Mucosa of descending colon (tissue), 3 donors: ENCODE measurements at regions not wholly inside any gene's neighbourhood (a gene's known extent, or its start where the extent isn't known, plus 50 kb on each side); places are given as distances from the start of the nearest gene placed in this dataset.
A peak's percentile ranks its signal among the peaks of the same experiment; 100 is the strongest.

Experiments used
- ATAC-seq: fragments of 200-7000 bp; cut with Tn5 transposase; one replicate; pipeline ENCODE4 v1.9.1; 2020; ENCODE audit warnings: mild to moderate bottlenecking, moderate library complexity
- DNase-seq, 3 donors: peaks; one replicate each; pipeline ENCODE4 v3.0.0-alpha.2; 2020
- H3K36me3 ChIP-seq: fragments of 200-600 bp; one replicate; pipeline ENCODE4 v1.8.0; 2021; ENCODE audit warnings: low read depth, mild to moderate bottlenecking
- H3K4me1 ChIP-seq: fragments of 200-600 bp; one replicate; pipeline ENCODE4 v1.8.0; 2021; ENCODE audit warnings: low read depth, mild to moderate bottlenecking
- H3K4me3 ChIP-seq: fragments of 200-600 bp; one replicate; pipeline ENCODE4 v1.8.0; 2021; ENCODE audit warnings: mild to moderate bottlenecking
- H3K9me3 ChIP-seq: fragments of 200-600 bp; one replicate; pipeline ENCODE4 v1.8.0; 2021; ENCODE audit warnings: mild to moderate bottlenecking
- intact Hi-C, 2 donors: fragments of 100-400 bp; cut with DNase I in 1 of 2; cut with micrococcal nuclease in 1 of 2; formaldehyde crosslinking; loops; one replicate each; pipeline versions ENCODE4 v1.11.0 to v1.11.1; 2022; cut with DNase I, micrococcal nuclease
- TF ChIP-seq, protein P1 (sequence below): fragments of 200-600 bp; IDR thresholded peaks from one replicate; pipeline ENCODE4 v1.8.0; 2022; ENCODE audit warnings: antibody characterized with exemption, mild to moderate bottlenecking
- donor health status: DM: no; HTN: no; CAD: no; lungs with moderate emphysema.
- donor health status: DM: no; HTN: no; CAD: no.
- donor health status: DM: no; HTN: yes; CAD: no.

DNA sequence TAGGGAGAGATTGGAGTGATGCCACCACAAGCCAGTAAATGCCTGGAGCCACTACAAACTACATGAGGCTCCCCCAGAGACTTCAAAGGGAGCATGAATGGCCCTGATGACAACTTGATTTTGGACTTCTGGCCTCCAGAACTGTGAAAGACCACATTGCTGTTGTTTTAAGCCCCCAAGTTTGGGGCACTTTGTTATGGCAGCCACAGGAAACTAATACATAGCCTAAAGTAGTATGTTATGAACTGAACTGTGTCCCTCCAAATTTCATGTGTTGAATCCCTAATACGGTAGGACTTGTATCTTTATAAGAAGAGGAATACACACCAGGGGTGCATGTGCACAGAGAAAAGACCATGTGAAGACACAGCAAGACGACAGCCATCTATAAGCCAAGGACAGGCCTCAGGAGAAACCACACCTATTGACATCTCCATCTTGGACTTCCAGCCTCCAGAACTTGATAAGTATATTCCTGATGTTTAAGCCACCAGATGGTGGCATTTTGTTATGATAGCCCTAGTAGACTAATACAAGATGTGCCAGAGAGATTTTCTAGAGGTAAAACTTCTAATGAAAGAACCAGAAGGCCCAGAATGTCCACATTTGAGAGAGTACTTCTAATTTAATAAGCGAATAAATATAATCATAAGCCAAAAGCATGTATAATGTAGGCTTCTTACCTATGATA, 127.1 kb upstream of the BMP4 start:
- intact Hi-C loops, result no loop called here
- Histone ChIP-seq H3K9me3 (no peaks in the 10 kb centered on the region), H3K4me1 (no peaks in the 10 kb centered on the region), H3K4me3 (no peak overlapping the region), H3K36me3 (no peaks in the 10 kb centered on the region)
- DNase-seq, result no peak
- TF ChIP-seq, protein P1, sequence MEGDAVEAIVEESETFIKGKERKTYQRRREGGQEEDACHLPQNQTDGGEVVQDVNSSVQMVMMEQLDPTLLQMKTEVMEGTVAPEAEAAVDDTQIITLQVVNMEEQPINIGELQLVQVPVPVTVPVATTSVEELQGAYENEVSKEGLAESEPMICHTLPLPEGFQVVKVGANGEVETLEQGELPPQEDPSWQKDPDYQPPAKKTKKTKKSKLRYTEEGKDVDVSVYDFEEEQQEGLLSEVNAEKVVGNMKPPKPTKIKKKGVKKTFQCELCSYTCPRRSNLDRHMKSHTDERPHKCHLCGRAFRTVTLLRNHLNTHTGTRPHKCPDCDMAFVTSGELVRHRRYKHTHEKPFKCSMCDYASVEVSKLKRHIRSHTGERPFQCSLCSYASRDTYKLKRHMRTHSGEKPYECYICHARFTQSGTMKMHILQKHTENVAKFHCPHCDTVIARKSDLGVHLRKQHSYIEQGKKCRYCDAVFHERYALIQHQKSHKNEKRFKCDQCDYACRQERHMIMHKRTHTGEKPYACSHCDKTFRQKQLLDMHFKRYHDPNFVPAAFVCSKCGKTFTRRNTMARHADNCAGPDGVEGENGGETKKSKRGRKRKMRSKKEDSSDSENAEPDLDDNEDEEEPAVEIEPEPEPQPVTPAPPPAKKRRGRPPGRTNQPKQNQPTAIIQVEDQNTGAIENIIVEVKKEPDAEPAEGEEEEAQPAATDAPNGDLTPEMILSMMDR, result no peak
- ATAC-seq, result no peak

DNA sequence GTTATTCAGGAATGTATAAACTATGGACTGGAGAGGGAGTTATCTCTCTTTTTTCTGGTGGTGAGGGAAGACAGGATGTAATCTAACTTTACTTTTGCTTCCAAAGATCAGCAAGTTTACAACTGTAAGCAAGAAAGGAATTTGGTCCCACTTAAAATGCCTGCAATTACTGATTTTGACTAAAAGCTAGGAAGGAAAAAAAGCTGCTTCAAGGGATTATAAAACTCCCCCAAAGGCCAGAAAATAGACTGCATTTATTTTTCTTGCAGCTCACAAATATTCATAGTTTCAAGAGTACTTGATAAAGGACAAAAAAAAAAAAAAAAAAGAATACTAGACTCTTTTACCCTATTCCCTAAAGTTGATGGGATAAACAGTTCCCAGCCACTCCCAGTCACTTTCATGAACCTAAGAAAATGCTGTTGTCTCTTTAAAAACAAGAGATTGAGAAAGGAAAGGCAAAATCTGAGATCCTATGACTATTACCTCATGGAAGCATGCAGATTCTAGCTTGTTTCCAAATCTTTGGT, 128.7 kb upstream of the BMP4 start:
- no peak for DNase-seq
- ATAC-seq, result no peak
- H3K36me3 ChIP-seq, result no peaks in the 10 kb centered on the region
- no peak overlapping the region for H3K4me3 ChIP-seq
- H3K9me3 ChIP-seq, result no peaks in the 10 kb centered on the region
- no peaks in the 10 kb centered on the region for H3K4me1 ChIP-seq
- TF ChIP-seq, protein P1, result no peak
- intact Hi-C loops, result no loop called here

DNA sequence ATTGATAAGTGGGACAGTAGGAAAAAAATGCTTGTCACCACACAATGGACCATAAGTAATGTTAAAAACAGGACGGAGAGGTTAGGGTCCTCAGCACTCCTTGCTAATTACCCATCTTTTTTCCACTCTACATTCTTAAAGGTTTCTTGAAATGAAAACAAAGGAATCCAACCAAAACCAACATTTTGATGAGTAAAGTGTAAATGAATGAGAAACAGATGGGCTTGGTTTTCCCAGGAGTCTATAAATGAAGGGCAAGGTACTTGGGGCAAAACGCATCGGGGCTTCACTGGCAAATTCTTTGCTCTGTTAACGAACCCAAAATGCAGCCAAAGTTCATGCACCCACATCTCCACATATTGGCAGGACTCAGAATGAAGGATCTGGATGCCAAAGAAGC, 129.2 kb upstream of the BMP4 start:
- DNase-seq (no peak), ATAC-seq (no peak)
- intact Hi-C loops, result no loop called here
- Histone ChIP-seq H3K9me3 (no peaks in the 10 kb centered on the region), H3K4me3 (no peak overlapping the region), H3K36me3 (no peaks in the 10 kb centered on the region), H3K4me1 (no peaks in the 10 kb centered on the region)
- TF ChIP-seq, protein P1, result no peak

DNA sequence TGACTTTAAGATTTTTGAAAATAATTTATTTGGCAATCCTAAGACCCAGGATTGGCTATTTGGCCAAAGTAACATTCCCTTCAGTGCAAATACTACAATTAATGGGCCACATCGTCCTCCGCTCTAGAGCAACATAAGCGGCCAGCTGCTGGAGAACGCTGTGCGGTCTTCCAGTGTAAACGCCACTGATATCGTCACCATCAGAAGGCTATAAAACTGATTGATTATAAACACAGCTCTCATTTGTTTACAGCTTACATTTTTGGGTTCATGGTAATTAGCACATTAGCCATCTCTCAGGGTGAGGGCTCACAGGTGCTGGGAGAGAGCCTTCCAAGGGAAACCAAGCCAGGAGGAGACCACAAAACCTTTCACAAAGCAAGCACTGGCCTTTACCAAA, 130.1 kb upstream of the BMP4 start:
- H3K36me3 ChIP-seq, result no peaks in the 10 kb centered on the region
- ATAC-seq (peak; percentile 44), DNase-seq (peak in 2 of 3 donors; percentile 25 to 32)
- intact Hi-C loops, result no loop called here
- TF ChIP-seq, protein P1, result no peak
- H3K9me3 ChIP-seq, result no peaks in the 10 kb centered on the region
- no peaks in the 10 kb centered on the region for H3K4me1 ChIP-seq
- H3K4me3 ChIP-seq, result no peak overlapping the region

DNA sequence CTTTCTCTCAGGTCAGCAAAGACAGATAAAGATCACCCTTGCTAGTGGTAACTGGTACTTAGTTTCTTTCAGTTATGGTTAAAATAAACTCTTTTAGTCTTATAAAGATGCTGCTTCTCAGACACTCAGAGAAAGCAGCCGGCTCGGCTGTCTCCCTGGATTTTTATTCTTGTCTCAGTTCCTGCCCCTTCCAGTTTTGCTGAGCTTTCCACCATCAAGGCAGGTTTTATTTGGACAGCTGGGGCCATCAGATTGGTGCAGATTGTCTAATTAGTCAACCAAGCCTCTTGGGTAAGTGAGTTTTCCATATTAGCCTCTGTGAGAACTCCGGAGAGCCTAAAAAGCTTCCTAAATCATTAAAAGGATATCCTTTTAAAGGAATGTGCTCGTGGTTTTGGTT, 130.8 kb upstream of the BMP4 start:
- ATAC-seq, result no peak
- TF ChIP-seq, protein P1, result no peak

More for the DNA sequence above, 130.8 kb upstream of the BMP4 start:
- intact Hi-C loops, result no loop called here
- no peak for DNase-seq
- Histone ChIP-seq H3K36me3 (no peaks in the 10 kb centered on the region), H3K4me3 (no peak overlapping the region), H3K9me3 (peaks cover 2% of the 10 kb centered on the region), H3K4me1 (no peaks in the 10 kb centered on the region)
